ENCODE measurements at regions not wholly inside any gene's neighbourhood (a gene's known extent, or its start where the extent isn't known, plus 50 kb on each side); places are given as distances from the start of the nearest gene placed in this dataset.

DNA sequence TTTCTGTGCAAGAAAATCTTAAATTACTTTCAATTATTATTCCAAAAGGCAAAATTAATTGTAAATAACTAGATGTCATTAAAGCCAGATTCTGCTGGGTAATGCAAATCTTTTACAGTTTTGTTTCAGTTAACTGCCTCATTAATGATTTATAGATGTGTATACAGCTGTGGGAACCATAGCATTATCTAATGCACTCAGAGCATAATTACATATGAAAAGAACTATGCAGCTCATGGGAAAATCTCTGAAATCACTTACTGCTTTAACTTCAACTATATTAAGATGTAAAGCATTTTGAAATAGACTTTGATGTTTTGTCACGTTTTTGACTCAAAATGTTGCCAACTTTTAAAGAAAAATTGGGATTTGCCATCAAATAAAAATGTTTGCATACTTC lies 630.3 kb upstream of the KLHL4 start:
- Histone ChIP-seq H3K27me3 (no peaks in the 10 kb centered on the region), H3K4me1 (replicated peaks in 1 of 2) (no peaks in the 10 kb centered on the region), H3K27ac (no peak overlapping the region), H3K36me3 (replicated peaks in 1 of 2) (no peaks in the 10 kb centered on the region), H3K4me3 (no peak overlapping the region), H3K9me3 (replicated peaks in 1 of 3) (no peaks in the 10 kb centered on the region)
- WGBS, 4 donors: 0 to 8% (median 5%) methylated on average over 1 of the region's 1 CpG
- DNase-seq: no peak
- intact Hi-C loops (cut with DNase I): no loop called here
- TF ChIP-seq POLR2A (IDR thresholded peaks at IDR 0.05): no peak
- TF ChIP-seq, protein P1, sequence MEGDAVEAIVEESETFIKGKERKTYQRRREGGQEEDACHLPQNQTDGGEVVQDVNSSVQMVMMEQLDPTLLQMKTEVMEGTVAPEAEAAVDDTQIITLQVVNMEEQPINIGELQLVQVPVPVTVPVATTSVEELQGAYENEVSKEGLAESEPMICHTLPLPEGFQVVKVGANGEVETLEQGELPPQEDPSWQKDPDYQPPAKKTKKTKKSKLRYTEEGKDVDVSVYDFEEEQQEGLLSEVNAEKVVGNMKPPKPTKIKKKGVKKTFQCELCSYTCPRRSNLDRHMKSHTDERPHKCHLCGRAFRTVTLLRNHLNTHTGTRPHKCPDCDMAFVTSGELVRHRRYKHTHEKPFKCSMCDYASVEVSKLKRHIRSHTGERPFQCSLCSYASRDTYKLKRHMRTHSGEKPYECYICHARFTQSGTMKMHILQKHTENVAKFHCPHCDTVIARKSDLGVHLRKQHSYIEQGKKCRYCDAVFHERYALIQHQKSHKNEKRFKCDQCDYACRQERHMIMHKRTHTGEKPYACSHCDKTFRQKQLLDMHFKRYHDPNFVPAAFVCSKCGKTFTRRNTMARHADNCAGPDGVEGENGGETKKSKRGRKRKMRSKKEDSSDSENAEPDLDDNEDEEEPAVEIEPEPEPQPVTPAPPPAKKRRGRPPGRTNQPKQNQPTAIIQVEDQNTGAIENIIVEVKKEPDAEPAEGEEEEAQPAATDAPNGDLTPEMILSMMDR (IDR thresholded peaks at IDR 0.05): no peak

DNA sequence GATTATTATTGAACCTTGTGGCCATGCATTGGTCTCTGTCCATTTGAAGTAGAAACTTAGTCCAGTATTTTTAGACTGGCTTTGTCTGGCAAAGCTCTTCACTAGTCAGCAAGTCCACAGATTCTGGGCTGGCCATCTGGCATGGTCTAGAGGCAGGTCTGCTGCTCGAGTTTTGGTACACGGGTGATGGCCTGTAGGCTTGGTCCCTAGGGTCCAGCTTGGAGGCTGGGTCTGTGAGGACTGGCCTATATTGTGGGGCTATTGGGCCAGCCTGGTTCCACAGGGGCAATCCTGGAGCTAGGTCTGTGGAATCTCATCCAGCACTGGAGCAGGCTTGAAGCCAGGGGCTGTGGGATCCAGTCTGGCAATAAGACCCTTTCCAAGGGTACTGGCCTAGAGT lies 607.6 kb upstream of the KLHL4 start:
- DNase-seq: no peak
- TF ChIP-seq, protein P1 (IDR thresholded peaks at IDR 0.05): no peak
- TF ChIP-seq POLR2A (IDR thresholded peaks at IDR 0.05): no peak
- no peaks in the 10 kb centered on the region for H3K9me3 ChIP-seq (replicated peaks in 1 of 3)
- no peaks in the 10 kb centered on the region for H3K4me1 ChIP-seq (replicated peaks in 1 of 2)
- no peaks in the 10 kb centered on the region for H3K36me3 ChIP-seq (replicated peaks in 1 of 2)
- no peak overlapping the region for H3K27ac ChIP-seq
- 64 to 86% (median 83%) methylated on average over 1 to 2 of the region's 2 CpGs; no CpG with 5 or more reads in 1 of the 4 donors for WGBS, 4 donors
- H3K4me3 ChIP-seq: no peak overlapping the region
- intact Hi-C loops (cut with DNase I): no loop called here
- H3K27me3 ChIP-seq: peaks cover 8% of the 10 kb centered on the region

DNA sequence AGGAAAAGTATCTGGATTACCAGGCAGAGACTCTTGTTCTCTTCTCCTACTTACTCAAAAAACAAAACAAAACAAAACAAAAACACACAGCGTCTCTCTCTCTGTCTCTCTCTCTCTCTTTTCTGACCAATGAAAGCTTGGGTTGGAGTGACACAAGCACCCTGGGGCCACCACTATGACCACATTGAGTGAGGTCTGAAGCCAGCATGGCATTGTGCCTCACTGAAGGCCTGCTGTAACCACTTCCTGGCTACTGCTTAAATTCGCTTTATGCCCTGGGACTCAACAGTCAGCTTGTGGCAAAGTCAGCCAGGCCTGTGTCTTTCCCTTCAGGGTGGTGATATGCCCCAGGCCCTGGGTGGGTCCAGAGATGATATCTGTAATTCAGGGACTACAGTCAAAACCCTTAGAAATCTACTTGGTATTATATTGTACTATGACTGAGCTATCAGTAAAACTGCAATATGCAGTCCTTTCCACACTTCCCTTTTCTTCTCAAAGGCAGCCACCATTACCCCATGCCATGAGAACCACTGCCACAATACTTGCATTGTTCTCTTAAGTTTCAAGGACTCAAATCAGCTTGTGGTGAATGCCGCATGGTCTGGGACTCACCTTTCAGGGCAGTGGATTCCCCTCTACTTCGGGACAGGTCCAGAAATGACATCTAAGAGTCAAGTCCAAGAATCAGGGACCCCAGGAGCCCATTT lies 606.8 kb upstream of the KLHL4 start:
- peaks cover 8% of the 10 kb centered on the region for H3K27me3 ChIP-seq
- TF ChIP-seq, protein P1 (IDR thresholded peaks at IDR 0.05): no peak
- no peak for TF ChIP-seq POLR2A (IDR thresholded peaks at IDR 0.05)
- DNase-seq: no peak
- intact Hi-C loops (cut with DNase I): no loop called here
- H3K4me1 ChIP-seq (replicated peaks in 1 of 2): no peaks in the 10 kb centered on the region
- H3K4me3 ChIP-seq: no peak overlapping the region
- no peaks in the 10 kb centered on the region for H3K9me3 ChIP-seq (replicated peaks in 1 of 3)
- no peaks in the 10 kb centered on the region for H3K36me3 ChIP-seq (replicated peaks in 1 of 2)
- H3K27ac ChIP-seq: no peak overlapping the region
- 50 to 73% (median 67%) methylated on average over 2 to 4 of the region's 4 CpGs for WGBS, 4 donors

DNA sequence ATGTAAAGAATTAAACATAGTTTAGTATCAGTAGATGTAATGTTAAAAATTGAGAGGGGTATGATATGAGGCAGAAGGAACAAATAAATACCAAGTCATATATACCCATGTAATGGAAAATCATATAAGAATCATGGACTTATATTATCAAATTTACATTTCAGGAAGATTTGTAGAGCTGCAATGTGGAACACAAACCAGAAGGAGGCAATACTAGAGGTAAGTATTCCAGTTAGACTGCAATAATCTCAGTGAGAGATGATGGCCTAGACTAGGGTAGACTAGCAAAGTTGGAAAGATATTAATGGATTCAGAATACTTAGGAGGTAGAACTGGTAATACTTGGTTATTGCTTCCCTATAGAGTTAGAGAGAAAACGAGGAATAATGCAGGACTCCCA lies 603.0 kb upstream of the KLHL4 start:
- no peak for TF ChIP-seq POLR2A (IDR thresholded peaks at IDR 0.05)
- TF ChIP-seq, protein P1 (IDR thresholded peaks at IDR 0.05): no peak
- no peak for DNase-seq
- 46 to 65% (median 59%) methylated on average over 1 of the region's 1 CpG for WGBS, 4 donors
- H3K36me3 ChIP-seq (replicated peaks in 1 of 2): no peaks in the 10 kb centered on the region
- intact Hi-C loops (cut with DNase I): no loop called here
- no peak overlapping the region for H3K27ac ChIP-seq
- peaks cover 8% of the 10 kb centered on the region for H3K27me3 ChIP-seq
- H3K4me3 ChIP-seq: no peak overlapping the region
- H3K9me3 ChIP-seq (replicated peaks in 1 of 3): no peaks in the 10 kb centered on the region
- H3K4me1 ChIP-seq (replicated peaks in 1 of 2): no peaks in the 10 kb centered on the region
